HG02763 (cell line): ENCODE measurements at regions not wholly inside any gene's neighbourhood (a gene's known extent, or its start where the extent isn't known, plus 50 kb on each side); places are given as distances from the start of the nearest gene placed in this dataset.

Source experiments
- ATAC-seq: cut with Tn5 transposase; IDR thresholded peaks from one replicate; pipeline ENCODE4 v1.9.1; 2021; ENCODE audit warnings: mild to moderate bottlenecking, moderate library complexity; ENCODE audit not compliant: unreplicated experiment

- ATAC-seq, result no peak
Observed at GRCh38 chr4:84441758-84442377, 57.2 kb downstream of the NKX6-1 start.

- no peak for ATAC-seq
Observed at GRCh38 chr4:84439996-84440395, 59.1 kb downstream of the NKX6-1 start.

DNA sequence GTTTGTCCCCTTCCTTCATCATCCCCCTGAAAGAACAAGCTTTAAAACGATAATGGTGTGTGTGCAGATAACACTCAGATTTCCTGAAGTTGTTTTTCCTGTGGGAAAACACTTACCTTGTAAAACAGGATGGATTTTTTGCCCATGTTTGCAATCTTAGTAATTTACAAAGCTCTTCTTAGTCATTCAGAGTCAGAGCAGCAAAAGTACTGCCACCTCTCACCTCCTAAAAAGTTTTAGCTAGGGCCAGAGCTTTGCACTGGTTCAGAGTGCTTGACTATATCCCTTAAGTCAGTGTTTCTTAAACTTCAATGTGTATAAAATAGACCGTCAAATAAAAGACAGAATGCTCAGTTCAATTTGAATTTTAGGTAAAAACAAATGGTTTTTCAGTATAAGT lies 62.3 kb downstream of the NKX6-1 start:
- no peak for ATAC-seq

GRCh38 chr4:84434344-84434743 lies 64.7 kb downstream of the NKX6-1 start:
- ATAC-seq, result no peak

- ATAC-seq, result no peak
Observed at GRCh38 chr4:84433633-84434222, 65.4 kb downstream of the NKX6-1 start.

DNA sequence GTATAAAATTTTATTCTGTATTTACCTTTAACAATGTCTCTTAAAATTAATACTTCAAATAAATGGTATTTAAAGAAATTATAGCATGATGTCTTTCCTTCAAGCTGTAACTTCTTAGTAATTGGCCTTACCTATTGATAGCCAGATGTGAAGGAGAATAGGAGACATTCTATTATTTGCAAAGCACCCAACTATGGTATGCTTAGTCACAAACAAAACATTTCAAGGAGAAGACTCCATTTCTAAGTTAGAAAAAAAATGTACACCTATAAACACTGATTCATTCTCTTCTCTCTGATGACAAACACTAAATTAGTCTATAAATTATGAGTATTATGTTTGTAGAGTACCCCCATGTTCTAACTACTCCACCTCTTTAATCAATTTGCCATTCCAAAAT lies 66.4 kb downstream of the NKX6-1 start:
- ATAC-seq, result no peak

GRCh38 chr4:84420608-84421007 lies 78.5 kb downstream of the NKX6-1 start:
- no peak for ATAC-seq

GRCh38 chr4:84419201-84419600 lies 79.9 kb downstream of the NKX6-1 start:
- no peak for ATAC-seq

- ATAC-seq, result no peak
Observed at GRCh38 chr4:84417997-84418709, 80.9 kb downstream of the NKX6-1 start.

DNA sequence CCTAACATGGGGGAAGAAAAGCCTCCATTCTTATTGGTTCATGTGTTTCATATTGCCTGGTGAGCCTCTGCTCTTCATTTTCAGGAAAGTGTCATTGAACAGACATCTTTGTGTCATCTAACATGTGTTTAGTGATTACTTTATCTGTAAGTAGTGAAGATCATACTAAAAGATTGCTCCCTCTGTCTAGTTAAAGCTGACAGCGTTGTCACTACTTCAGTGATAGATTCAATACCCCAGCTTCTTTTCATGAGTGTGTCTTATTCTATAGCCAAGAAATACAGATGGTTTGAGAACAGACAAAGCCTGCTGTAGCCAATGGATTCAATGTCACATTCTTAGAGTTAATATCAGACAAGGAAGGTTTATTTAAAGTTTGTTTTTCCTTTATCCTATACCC lies 85.1 kb downstream of the NKX6-1 start:
- ATAC-seq, result no peak

GRCh38 chr4:84413480-84413879 lies 85.6 kb downstream of the NKX6-1 start:
- no peak for ATAC-seq

- ATAC-seq, result no peak
Observed at GRCh38 chr4:84412062-84412461, 87.0 kb downstream of the NKX6-1 start.

DNA sequence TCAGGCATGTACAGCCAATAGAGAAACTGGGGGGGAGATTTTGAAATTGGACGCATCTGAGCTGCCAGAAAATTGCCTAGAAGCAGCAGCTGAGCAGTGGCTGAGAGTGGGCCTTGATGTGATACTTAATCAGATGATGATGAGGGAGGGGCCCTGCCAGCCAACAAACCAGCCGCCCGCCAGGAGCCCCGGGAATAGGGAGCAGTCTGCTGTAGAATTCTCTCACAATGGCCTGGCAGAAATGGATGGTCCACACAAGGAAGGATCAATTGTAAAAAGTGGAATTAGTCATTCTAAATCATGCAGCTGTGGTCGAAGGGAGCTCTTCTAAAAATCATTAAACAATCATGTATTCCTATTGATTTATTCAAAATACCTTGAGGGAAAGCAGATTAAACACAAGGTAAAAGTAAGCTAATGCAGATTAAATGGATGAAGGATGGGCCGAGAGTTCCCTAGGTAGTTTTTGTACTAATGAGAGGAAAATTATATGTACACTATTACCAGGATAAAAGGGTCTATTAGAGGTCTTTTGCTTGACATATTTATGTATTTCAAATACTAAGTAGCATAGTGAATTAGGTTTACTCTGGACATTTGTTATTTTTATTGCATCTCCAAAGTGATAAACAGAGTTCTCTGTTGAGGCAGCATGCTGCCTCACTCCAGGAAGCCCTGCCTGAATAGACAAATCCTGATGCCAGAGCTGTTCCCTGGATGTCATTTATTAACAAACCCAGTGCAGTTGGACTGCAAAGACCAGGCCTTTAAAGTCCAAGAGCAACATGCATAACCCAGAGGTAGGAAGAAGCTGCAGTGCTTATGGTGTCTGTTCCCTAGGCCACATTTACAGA lies 91.3 kb downstream of the NKX6-1 start:
- no peak for ATAC-seq

DNA sequence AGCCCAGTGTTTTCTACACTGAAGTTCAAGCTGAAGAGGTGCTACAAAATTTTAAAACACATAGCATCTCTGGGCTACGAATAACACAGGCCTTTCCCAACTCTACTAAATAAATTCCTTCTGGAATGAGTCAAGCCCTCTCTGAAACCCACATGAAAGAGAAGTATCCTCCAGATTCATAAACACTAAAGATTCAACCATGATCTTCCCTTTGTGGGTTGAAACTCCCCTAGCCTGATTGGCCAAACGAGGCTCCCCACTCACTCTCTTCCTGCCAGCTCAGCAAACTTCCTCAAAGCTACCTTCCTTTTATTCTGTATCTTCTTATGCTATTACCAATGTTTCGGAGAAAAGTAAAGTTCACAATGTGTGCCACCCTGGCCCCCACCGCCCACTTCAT lies 95.4 kb downstream of the NKX6-1 start:
- ATAC-seq, result no peak

DNA sequence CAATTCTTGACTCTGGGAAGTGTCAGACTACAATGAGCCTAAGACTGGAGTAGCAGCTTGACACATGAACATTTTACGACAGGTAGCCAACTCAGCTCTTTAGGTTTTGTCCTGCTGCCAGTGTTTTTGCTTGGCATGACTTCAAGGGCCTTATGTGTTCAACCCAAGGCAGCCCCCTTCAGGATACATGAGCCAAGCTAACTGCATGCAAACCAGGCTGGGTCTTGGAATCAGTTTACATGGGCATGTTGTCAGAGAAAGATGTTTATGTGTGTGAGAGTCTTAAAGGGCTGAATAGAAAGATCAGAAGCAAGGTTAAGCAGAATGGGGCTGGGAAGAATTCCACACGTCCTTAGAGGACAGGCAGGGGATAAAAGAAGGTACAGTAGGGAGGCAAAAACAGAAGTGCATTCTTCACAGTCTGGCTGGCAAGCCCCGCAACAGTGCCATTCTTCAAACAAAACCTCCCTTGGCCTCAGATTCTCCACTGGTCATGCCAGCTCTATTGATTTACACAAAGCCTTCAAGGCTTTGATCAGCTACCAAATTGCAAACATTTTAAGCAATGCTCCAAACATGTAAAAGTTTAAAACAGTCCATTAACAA lies 97.3 kb downstream of the NKX6-1 start:
- ATAC-seq, result no peak

- no peak for ATAC-seq
Observed at GRCh38 chr4:84394386-84394785, 104.7 kb downstream of the NKX6-1 start.

GRCh38 chr4:84392951-84393590 lies 106.0 kb downstream of the NKX6-1 start:
- ATAC-seq, result no peak

GRCh38 chr4:84389406-84389805 lies 109.7 kb downstream of the NKX6-1 start:
- no peak for ATAC-seq

GRCh38 chr4:84385203-84385602 lies 113.9 kb downstream of the NKX6-1 start:
- no peak for ATAC-seq

DNA sequence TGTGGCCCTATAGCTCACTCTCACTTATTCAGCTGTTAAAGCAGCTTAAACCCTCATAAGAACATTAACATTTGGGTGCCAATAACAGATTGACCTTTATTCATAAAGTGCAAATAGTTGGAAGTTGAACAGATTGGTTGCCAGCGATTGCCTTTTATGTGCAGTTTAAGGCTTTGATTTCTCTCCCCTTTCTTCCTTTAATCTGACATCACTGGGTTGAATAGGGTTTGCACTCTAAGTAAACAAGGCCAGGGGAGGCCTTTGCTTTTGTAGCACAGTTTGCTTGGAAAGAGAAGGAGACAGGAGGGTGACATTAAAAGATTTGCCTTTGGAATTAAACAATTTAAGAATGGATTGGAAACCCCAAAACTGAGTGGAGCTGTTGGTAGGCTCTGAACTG lies 114.3 kb downstream of the NKX6-1 start:
- ATAC-seq, result no peak

DNA sequence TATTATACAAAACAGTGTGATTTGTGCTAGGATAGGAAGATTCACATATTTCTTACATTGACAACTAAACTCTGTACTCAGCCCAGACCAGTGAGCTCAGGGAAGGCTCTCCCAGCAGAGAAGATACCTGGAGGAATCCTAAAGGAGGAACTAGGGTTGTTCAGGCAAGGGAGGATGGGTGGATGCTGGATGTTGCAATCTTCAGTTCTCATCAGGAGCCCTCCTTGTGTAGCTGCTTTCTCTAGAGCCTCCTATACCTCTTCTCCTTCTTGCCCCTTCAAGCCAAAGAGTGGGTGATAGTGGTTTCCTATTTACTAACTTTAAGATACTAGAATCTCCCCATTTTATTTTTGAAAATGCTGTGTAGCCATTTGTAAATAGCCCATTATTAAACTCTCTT lies 117.3 kb downstream of the NKX6-1 start:
- no peak for ATAC-seq
